ENCODE measurements at regions not wholly inside any gene's neighbourhood (a gene's known extent, or its start where the extent isn't known, plus 50 kb on each side); places are given as distances from the start of the nearest gene placed in this dataset.
"Not testable (repeated sequence)": the region's sequence is repeated elsewhere in the genome, so short reads cannot be mapped to it uniquely, and the experiment has no call there.

DNA sequence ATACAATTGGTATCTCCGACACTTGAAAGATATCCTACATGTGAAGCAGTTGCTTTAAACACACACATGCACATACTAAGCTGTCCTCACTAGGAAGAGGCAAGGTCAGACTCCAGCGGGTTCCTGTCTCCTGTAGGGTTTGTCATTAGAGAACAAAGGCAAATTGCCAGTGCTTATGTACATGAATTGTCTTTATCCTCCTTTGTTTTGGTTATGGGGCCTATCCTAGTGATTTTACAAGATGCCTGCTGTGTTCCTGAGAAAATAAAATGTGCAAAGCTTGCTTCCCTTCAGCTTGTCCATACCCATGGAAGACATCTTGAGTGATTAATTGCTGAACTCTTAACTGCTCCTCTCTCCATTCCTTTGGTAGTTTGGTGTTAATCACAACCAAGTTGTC lies 86.7 kb upstream of the SLC39A10 start:
- no peak for DNase-seq (ENCODE audit: low read depth)

- no peak for DNase-seq (ENCODE audit: low read depth)
Observed at GRCh38 chr2:195569255-195569654, 87.8 kb upstream of the SLC39A10 start.

DNA sequence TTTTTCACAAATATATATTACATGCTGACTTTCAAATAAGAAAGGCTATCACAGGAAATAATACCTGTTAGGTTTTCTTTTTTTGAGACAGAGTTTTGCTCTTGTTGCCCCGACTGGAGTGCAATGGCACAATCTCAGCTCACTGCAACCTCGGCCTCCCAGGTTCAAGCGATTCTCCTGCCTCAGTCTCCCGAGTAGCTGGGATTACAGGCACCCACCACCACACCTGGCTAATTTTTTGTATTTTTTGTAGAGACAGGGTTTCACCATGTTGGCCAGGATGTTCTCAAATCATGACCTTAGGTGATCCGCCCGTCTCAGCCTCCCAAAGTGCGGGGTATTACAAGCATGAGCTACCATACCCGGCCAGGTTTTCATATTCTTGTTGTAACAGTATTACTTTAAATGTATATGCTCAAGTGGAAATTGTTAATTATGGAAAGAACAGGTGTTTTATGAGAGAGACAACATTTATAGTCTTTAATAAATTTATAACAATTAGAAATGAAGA lies 92.3 kb upstream of the SLC39A10 start:
- DNase-seq (ENCODE audit: low read depth), result not testable (repeated sequence)

DNA sequence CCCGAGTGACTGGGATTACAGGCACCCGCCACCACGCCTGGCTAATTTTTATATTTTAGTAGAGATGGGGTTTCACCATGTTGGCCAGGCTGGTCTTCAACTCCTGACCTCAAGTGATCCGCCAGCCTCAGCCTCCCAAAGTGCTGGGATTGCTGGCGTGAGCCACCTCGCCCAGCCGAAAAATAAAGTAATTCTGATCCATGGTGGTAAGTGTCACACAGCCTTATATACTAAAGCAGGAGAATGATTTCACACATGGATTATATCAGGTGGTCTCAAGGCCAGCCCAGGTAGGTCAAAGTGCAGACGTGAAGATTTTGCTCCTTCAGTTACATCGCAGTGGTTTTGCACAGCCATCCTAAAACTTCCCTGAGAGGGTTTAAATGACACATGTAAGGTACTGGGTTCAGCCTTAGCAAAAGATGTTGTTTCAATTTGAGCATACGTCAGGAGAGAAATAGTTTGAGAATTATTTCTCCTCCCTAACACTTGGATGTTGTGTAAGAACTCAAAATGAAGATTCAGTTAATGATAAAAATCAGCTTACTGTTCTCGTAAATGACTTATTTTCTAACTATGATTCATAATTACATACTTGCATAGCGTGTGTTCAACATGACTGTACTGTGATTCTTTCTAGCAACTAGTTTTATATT lies 93.0 kb upstream of the SLC39A10 start:
- DNase-seq (ENCODE audit: low read depth), result peak; percentile 88

DNA sequence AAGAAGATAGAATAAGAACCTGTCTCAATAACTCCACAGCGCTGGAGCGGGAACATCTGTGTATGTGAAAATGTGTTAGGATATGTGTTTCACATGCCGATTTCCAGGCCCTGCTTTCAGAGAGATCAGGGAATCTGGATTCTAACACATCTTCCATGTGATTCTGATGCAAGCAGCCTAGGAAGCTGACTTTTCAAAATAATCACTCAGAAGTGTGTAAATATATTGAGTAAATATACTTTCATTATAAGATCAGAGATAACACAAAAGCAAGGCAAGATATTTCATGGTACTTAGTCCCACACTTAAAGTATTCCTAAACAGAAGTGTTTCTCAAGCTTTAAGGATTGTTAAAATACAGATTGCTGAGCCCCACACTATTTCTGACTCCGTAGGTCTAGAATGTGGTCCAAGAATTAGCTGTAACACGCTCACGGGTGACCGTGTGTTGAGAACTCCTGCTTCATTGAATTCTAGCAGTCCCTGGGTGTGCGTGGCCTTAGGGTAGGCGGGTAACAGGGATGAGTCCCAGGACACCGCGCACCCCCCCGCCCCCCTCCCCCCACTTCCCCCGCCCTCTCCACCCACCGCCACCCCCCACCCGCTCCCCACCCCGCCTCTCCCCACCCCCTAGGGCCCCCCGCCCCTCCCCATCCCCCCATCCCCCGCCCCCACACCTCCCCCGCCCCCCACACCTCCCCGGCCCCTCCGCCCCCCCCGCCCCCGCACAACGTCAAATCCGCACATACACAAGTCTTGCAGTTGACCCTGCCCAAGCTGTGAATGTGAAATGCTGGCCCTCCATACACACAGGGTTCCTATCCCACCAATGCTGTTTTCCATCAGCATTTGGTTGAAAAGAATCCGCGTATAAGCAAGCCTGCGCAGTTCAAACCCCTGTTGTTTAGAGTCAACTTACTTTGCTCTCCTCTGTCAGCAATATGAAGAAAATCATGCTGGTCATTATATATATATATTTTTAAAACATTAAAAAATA lies 94.2 kb upstream of the SLC39A10 start:
- peak; percentile 32 for DNase-seq (ENCODE audit: low read depth)

DNA sequence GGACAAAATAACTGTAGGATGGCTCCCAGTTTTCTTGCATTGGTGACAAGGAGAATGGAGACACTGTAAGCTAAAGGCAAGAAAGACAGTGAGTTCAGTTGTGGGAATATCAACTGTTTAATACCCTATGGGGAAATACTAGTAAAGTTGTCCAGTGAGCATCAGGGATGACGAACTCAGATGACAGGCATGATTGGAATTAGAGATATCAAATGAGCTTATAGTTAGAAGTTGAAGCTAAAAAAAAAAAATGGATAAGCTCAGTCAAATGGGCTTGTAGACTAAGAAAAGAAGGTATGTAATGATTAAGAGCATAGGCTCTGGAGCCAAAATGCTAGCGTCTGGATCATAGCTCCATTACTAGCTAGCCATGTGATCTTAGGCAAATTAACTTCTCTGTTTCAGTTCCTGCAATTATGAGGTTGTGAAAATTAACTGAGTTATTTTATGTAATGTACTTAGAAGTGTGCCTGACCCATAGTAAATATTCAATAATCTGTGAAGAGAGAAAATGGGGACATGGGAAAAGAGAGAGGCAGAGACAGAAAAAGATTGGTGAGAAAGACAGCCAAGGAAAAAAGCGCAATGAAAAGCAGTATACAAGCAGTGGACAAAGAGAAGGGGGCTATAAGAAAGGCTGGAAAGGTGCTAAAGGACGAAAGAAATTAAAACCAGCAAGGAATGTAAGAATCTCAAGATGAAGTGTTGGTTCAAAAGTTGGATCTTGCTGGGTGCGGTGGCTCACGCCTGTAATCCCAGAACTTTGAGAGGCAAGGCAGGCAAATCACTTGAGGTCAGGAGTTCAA lies 95.7 kb upstream of the SLC39A10 start:
- peak; percentile 97 for DNase-seq (ENCODE audit: low read depth)

- DNase-seq (ENCODE audit: low read depth), result no peak
Observed at GRCh38 chr2:195560209-195560895, 96.7 kb upstream of the SLC39A10 start.

- DNase-seq (ENCODE audit: low read depth), result peak; percentile 96
Observed at GRCh38 chr2:195559431-195559914, 97.6 kb upstream of the SLC39A10 start.

DNA sequence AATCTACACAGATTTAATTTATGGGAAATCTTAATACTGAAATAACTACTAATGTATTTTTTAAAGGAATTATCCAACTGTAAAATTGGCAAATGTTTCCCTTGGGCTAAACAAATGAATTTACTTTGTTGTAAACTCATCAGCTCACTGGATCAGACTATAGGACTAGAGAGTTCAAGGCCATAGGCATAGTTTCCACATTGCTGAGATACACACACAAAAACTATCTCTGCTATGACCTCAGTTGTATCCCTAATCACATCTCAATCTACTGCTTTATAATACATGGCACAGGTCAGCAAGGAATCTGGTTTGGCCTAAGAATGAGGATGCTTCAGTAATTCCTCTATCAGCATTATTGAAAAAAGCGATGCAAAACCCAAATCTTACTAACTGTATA lies 101.1 kb upstream of the SLC39A10 start:
- no peak for DNase-seq (ENCODE audit: low read depth)

DNA sequence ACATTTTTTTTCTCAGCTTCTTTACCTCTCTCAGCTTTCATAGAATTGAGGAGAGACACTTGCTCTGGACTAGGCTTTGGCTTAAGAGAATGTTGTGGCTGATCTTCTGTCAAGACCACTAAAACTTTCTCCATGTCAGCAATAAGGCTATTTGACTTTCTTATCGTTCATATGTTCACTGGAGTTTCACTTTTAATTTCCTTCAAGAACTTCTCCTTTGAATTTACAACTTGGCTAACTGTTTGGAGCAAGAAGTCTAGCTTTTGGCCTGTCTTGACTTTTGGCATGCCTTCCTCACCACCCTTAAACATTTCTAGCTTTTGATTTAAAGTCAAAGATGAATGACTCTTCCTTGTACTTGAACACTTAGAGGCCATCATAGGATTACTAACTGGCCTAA lies 104.4 kb upstream of the SLC39A10 start:
- DNase-seq (ENCODE audit: low read depth), result no peak

DNA sequence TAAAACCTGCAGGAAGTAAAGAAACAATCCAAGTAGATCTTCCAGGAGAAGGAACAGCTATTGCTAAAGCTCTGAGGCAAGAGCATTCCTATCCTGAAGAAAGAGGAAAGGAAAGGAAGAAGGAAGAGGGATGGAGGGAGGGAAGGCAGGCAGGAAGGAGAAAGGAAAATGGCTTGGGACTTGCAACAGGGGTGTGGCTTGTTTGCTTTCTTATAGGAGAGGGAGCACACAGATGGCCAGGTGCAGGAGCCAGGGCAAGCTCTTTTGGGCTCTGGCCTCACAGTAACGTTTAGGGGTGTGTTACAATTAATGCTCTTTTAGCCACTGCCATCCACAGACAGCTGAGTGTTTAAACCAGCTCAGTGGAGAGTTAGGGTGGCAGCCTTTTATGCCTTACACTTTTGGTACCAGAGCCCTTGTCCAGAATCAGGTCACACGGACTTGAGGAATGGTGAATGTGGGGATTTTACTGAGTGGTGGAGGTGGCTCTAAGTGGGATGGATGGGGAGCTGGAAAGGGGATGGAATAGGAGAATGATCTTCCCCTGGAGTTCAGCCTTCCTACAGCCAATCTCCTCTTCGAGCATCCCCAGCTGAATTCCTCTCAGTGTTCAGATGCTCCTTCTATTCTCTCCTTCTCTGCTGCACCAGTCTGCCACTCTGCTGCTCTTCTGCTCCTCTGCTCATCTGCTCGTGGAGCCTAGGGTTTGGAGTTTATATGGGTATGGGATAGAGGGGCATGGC lies 108.7 kb upstream of the SLC39A10 start:
- no peak for DNase-seq (ENCODE audit: low read depth)

- DNase-seq (ENCODE audit: low read depth), result not testable (repeated sequence)
Observed at GRCh38 chr2:195547268-195547840, 109.7 kb upstream of the SLC39A10 start.

DNA sequence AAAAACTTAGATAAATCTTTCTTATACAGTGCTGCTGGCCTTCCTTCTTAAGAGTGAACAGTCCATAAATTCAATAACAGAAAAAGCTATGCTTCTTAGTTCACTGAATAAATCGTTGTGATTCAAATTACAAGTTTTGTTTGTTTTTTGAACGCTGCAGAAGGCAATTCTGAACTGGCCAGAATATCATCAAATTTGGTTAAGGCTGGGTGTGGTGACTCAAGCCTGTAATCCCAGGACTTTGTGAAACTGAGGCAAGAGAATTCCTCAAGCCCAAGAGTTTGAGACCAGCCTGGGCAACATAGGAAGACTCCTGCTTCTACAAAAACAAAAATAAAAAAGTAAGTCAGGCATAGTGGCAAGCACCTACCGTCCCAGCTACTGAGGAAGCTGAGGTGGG lies 111.2 kb upstream of the SLC39A10 start:
- no peak for DNase-seq (ENCODE audit: low read depth)

- DNase-seq (ENCODE audit: low read depth), result peak; percentile 91
Observed at GRCh38 chr2:195543902-195544894, 112.8 kb upstream of the SLC39A10 start.

DNA sequence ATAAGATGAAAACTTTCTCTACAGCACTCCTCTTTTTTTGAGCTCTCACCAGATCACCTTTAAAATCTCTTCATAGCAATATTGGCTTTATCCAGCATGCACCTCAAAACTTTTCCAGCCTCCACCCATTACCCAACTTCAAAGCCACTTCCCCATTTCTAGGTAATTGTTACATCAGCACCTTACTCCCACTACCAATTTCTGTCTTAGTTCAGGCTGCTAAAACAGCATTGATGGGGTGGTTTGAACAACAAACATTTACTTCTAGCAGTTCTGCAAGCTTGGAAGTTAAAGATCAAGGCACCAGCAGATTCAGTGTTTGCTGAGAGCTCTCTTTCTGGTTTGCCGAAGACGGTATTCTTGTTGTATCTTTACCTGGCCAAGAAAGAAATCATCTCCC lies 114.0 kb upstream of the SLC39A10 start:
- no peak for DNase-seq (ENCODE audit: low read depth)

- DNase-seq (ENCODE audit: low read depth), result no peak
Observed at GRCh38 chr2:195542067-195542466, 115.0 kb upstream of the SLC39A10 start.

- no peak for DNase-seq (ENCODE audit: low read depth)
Observed at GRCh38 chr2:195538937-195539336, 118.1 kb upstream of the SLC39A10 start.

DNA sequence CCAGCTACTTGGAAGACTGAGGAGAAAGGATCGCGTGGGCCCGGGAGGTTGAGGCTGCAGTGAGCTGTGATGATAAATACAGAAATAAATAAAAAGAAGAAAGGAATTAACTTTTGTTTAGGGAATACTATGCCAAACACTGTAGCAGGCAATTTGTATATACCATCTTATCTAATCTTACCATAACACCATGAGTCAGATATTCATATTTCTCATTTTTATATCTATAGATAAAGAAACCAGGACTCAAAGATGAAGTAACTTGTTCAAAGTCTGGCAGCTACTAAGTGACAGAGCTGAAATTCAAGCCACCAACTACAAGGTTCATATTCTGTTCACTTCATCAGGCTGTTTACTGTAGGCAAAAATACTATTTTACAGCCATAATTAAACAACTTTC lies 119.2 kb upstream of the SLC39A10 start:
- DNase-seq (ENCODE audit: low read depth), result no peak

DNA sequence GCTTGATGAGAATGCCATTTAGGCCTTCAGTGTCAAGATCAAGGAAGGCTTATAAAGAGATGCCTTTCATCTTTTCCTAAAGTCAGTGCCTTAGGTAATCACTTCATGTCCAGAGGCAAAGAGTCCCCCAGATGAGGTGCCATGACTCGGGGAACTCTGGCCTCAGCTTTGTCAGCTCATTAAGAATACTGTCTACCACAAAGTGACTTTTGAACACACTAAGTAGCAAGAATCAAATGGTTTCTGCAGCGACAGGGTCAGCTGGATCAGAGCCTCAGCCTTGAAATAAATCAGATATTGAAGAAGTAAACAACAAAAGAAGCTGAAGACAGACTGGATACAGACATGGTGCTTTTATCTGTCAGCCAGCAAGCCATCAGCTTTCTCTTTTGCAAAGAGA lies 120.1 kb upstream of the SLC39A10 start:
- DNase-seq (ENCODE audit: low read depth), result no peak

Data from iris pigment epithelial cell (primary cell).